OCI-LY3 (cell line): ENCODE measurements at regions not wholly inside any gene's neighbourhood (a gene's known extent, or its start where the extent isn't known, plus 50 kb on each side); places are given as distances from the start of the nearest gene placed in this dataset.
A peak's percentile ranks its signal among the peaks of the same experiment; 100 is the strongest.

Experiments used
- H2AFZ ChIP-seq: fragments of 200-600, 300-600 bp; shearing (Covaris generic); 2 replicates; pipeline ENCODE4 v1.6.0; 2014; ENCODE audit warnings: antibody characterized with exemption, low read depth, low read length
- H3K27ac ChIP-seq: fragments of 200-600, 300-600 bp; sonication (generic); 2 replicates; pipeline ENCODE4 v1.5.1; 2014; ENCODE audit warnings: mild to moderate bottlenecking, low read length, moderate library complexity, mixed read lengths
- H3K27me3 ChIP-seq: fragments of 200-600, 300-600 bp; sonication (generic); 2 replicates; pipeline ENCODE4 v1.6.1; 2014; ENCODE audit warnings: low read depth, low read length, mixed read lengths
- H3K36me3 ChIP-seq: fragments of 200-600, 300-600 bp; sonication (generic); replicated peaks from 2 replicates; pipeline ENCODE3; 2014; ENCODE audit warnings: low read depth, low read length, mixed read lengths
- H3K4me1 ChIP-seq: fragments of 300-600, 200-600 bp; sonication (generic); 2 replicates; pipeline ENCODE4 v1.6.1; 2014; ENCODE audit warnings: low read length, mixed read lengths
- H3K4me2 ChIP-seq: fragments of 200-600, 300-600 bp; sonication (generic); 2 replicates; pipeline ENCODE4 v1.6.1; 2014; ENCODE audit warnings: low read length, mixed read lengths
- H3K4me3 ChIP-seq: fragments of 300-600, 200-600 bp; sonication (generic); 2 replicates; pipeline ENCODE4 v1.5.1; 2014; ENCODE audit warnings: antibody characterized with exemption, mild to moderate bottlenecking, low read length, moderate library complexity
- H3K79me2 ChIP-seq: fragments of 300-600, 200-600 bp; shearing (Covaris generic); 2 replicates; pipeline ENCODE4 v1.6.1; 2014; ENCODE audit warnings: mild to moderate bottlenecking, low read length, mixed read lengths
- H3K9ac ChIP-seq: fragments of 300-600, 200-600 bp; shearing (Covaris generic); 2 replicates; pipeline ENCODE4 v1.6.0; 2014; ENCODE audit warnings: mild to moderate bottlenecking, low read length, moderate library complexity
- H3K9me3 ChIP-seq: fragments of 200-600, 300-600 bp; shearing (Covaris generic); 2 replicates; pipeline ENCODE4 v1.6.1; 2014; ENCODE audit warnings: low read length, mixed read lengths; ENCODE audit not compliant: insufficient read depth
- H4K20me1 ChIP-seq: fragments of 200-600, 300-600 bp; sonication (generic); 2 replicates; pipeline ENCODE4 v1.6.1; 2016; ENCODE audit warnings: low read length, mixed read lengths; ENCODE audit not compliant: insufficient read depth
- CTCF ChIP-seq: fragments of 200-600, 300-600 bp; sonication (generic); IDR thresholded peaks from 2 replicates; pipeline ENCODE4 v1.5.1; 2014; ENCODE audit warnings: antibody characterized with exemption, low read length, low read depth
- EZH2phosphoT487 ChIP-seq: fragments of 200-600 bp; shearing (Covaris generic); IDR thresholded peaks from 2 replicates; pipeline ENCODE4 v1.6.1; 2018; ENCODE audit warnings: antibody characterized with exemption, mixed run types, low read depth

GRCh38 chr11:82117362-82117761 is 616.3 kb downstream of the FAM181B start:
- peak overlapping the region; percentile 3; the same call in 1 of the 2 replicates for H2AFZ ChIP-seq
- no peak overlapping the region for H3K9ac ChIP-seq
- peak overlapping the region; percentile 32 for H3K4me2 ChIP-seq
- no peak overlapping the region for H3K27ac ChIP-seq
- H3K79me2 ChIP-seq = no peaks in the 10 kb centered on the region
- no peak for TF ChIP-seq CTCF
- TF ChIP-seq EZH2phosphoT487 = no peak
- no peaks in the 10 kb centered on the region for H3K27me3 ChIP-seq
- no peaks in the 10 kb centered on the region for H3K9me3 ChIP-seq
- no peaks in the 10 kb centered on the region for H4K20me1 ChIP-seq
- H3K36me3 ChIP-seq = no peaks in the 10 kb centered on the region
- peaks cover 10% of the 10 kb centered on the region for H3K4me1 ChIP-seq
- peak overlapping the region; percentile 24; the same call in 1 of the 2 replicates for H3K4me3 ChIP-seq

GRCh38 chr11:82105331-82105998 is 628.2 kb downstream of the FAM181B start:
- Histone ChIP-seq H3K27ac (no peak overlapping the region), H4K20me1 (no peaks in the 10 kb centered on the region), H3K9ac (no peak overlapping the region), H3K4me2 (peak overlapping the region; percentile 36), H2AFZ (0 out of 2 replicates have a peak overlapping the region, but pooled peaks have one; percentile 28), H3K9me3 (no peaks in the 10 kb centered on the region), H3K4me3 (no peak overlapping the region), H3K36me3 (no peaks in the 10 kb centered on the region), H3K27me3 (no peaks in the 10 kb centered on the region), H3K4me1 (peaks cover 6% of the 10 kb centered on the region; the same call in 1 of the 2 replicates), H3K79me2 (no peaks in the 10 kb centered on the region)
- no peak for TF ChIP-seq CTCF
- no peak for TF ChIP-seq EZH2phosphoT487

GRCh38 chr11:82092904-82093303 is 640.8 kb downstream of the FAM181B start:
- no peak overlapping the region for H3K4me2 ChIP-seq
- H3K27ac ChIP-seq = no peak overlapping the region
- H3K79me2 ChIP-seq = no peaks in the 10 kb centered on the region
- TF ChIP-seq CTCF = no peak
- TF ChIP-seq EZH2phosphoT487 = no peak
- H4K20me1 ChIP-seq = no peaks in the 10 kb centered on the region
- H3K4me1 ChIP-seq = no peaks in the 10 kb centered on the region
- no peaks in the 10 kb centered on the region for H3K9me3 ChIP-seq
- no peaks in the 10 kb centered on the region for H3K27me3 ChIP-seq
- H2AFZ ChIP-seq = no peak overlapping the region
- H3K9ac ChIP-seq = no peak overlapping the region
- H3K4me3 ChIP-seq = no peak overlapping the region
- no peaks in the 10 kb centered on the region for H3K36me3 ChIP-seq

GRCh38 chr11:82089426-82089825 is 644.2 kb downstream of the FAM181B start:
- Histone ChIP-seq H3K27ac (no peak overlapping the region), H3K4me1 (no peaks in the 10 kb centered on the region), H3K9ac (no peak overlapping the region), H3K36me3 (no peaks in the 10 kb centered on the region), H3K27me3 (no peaks in the 10 kb centered on the region), H4K20me1 (no peaks in the 10 kb centered on the region), H2AFZ (no peak overlapping the region), H3K4me3 (no peak overlapping the region), H3K79me2 (no peaks in the 10 kb centered on the region), H3K9me3 (no peaks in the 10 kb centered on the region), H3K4me2 (no peak overlapping the region)
- no peak for TF ChIP-seq CTCF
- TF ChIP-seq EZH2phosphoT487 = no peak
